C4-2B (cell line): ENCODE measurements at regions not wholly inside any gene's neighbourhood (a gene's known extent, or its start where the extent isn't known, plus 50 kb on each side); places are given as distances from the start of the nearest gene placed in this dataset.
"Not testable (repeated sequence)": the region's sequence is repeated elsewhere in the genome, so short reads cannot be mapped to it uniquely, and the experiment has no call there.

Experiments
- H3K27ac ChIP-seq: fragments of 450-650 bp; 2 replicates; pipeline ENCODE4 v1.5.1; 2017
- CTCF ChIP-seq: fragments of 450-650 bp; conservative IDR thresholded peaks from 2 replicates; pipeline ENCODE4 v1.5.1; 2017; ENCODE audit warnings: mild to moderate bottlenecking
- ZFX ChIP-seq: fragments of 450-650 bp; IDR thresholded peaks from 2 replicates; pipeline ENCODE4 v1.6.1; 2017

GRCh38 chr14:38384741-38385140, 128.8 kb upstream of the CLEC14A start:
- TF ChIP-seq ZFX (no peak), CTCF (no peak)
- H3K27ac ChIP-seq, result no peak overlapping the region

- no peak for TF ChIP-seq ZFX
- no peak for TF ChIP-seq CTCF
- H3K27ac ChIP-seq, result no peak overlapping the region
These were observed 112.0 kb upstream of the CLEC14A start for GRCh38 chr14:38367922-38368321.

GRCh38 chr14:38366374-38366773, 110.5 kb upstream of the CLEC14A start:
- H3K27ac ChIP-seq, result no peak overlapping the region
- TF ChIP-seq CTCF (no peak), ZFX (no peak)

- TF ChIP-seq ZFX, result no peak
- no peak overlapping the region for H3K27ac ChIP-seq
These were observed 107.3 kb upstream of the CLEC14A start for GRCh38 chr14:38363217-38363616.

- TF ChIP-seq ZFX (no peak), CTCF (no peak)
- no peak overlapping the region for H3K27ac ChIP-seq
These were observed 101.7 kb upstream of the CLEC14A start for GRCh38 chr14:38357557-38357956.

GRCh38 chr14:38355473-38355872, 99.6 kb upstream of the CLEC14A start:
- not testable (repeated sequence) for H3K27ac ChIP-seq

- no peak overlapping the region for H3K27ac ChIP-seq
- TF ChIP-seq CTCF, result no peak
- no peak for TF ChIP-seq ZFX
These were observed 94.2 kb upstream of the CLEC14A start for GRCh38 chr14:38350102-38350501.

- H3K27ac ChIP-seq, result no peak overlapping the region
- TF ChIP-seq ZFX (no peak), CTCF (no peak)
These were observed 86.9 kb upstream of the CLEC14A start for GRCh38 chr14:38342803-38343202.

- H3K27ac ChIP-seq, result no peak overlapping the region
- no peak for TF ChIP-seq ZFX
- no peak for TF ChIP-seq CTCF
These were observed 83.8 kb upstream of the CLEC14A start for GRCh38 chr14:38339696-38340095.
